NCI-H510A (cell line): ENCODE measurements at regions not wholly inside any gene's neighbourhood (a gene's known extent, or its start where the extent isn't known, plus 50 kb on each side); places are given as distances from the start of the nearest gene placed in this dataset.

Source experiments
- DNase-seq: peaks from one replicate; lab custom pipeline; 2025; lab: John Stamatoyannopoulos, UW

DNA sequence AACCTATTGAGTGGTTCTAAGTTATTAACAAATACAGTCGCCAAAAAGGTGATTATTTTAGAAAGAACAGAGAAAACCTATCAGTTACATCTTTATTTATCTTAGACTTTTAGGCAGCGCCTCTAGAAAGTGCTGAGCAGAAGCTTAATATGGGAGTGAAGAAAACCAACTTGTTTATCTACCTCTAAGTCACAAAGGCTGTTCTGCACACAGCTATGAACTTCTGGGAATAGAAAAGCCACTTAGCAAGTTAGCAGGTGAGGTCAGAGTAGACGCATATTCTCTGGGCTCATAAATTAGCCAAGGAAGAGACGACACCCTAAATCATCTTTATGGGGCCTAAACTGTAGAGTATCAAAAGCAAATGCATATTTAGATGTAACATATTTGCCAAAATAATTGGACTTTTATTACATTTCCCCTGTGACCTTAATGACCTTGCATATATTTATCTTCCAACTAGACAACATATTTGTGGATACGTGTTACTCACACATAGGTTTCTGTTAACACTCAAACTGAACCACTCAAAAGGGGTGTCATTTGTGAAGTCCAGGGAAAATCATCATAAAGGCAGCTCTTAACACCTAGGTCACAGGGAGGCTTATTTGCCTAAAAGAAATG, 267.1 kb downstream of the ADGB start:
- no peak for DNase-seq

DNA sequence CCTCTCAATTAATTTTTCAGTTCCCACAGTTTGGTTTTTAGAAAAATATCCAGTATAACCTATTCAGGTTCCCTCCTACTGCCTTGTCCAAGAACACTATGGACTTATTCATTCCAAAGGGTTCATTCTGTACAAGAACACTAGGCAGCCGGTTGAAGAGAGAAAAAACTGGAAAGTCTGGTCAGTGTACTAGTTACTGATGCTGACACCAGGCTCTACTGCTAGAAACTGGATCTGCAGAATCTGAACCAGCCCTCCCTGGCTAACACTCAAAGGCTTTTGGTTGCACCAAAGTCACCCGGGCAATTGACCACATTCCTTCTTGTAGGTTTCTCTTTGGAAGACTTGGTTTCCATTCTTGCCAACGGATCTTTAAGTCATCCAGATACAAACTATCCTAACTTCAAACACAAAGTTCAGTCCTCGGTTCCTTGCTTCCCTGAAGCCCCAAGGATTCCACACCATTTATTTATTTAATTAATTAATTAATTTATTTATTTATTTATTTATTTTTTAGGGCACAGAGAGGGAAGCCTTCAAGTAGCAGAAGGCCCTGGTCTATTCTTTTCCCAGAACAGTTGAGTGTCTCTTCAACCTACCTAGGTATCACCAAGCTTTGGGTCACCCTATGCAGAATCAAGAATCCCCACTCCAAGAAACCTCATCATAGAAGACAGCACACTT, 268.1 kb downstream of the ADGB start:
- DNase-seq = no peak

DNA sequence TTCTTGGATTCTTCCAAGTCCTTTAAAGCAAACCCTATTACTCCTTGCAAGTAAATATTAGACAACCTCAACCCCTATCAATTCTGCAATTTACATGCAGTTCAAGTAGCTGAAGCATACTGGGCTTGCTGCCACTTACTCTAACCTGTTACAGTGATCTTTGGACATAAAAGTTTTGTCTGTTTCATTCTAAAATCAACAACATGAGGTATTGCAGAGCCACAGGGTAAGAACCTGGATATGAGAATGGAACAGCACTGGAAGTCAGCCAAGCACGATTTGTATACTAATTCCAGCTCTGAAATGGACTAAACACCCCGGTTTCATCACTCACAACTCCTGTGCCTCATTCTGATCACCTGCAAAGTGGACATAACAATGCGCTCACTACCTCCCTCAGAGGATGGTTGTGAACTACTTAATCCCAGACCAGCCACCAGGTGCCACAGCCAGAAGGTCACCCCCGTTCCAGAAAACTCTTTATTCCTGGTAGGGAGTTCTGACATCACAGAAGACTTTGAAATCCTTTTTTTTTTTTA, 270.0 kb downstream of the ADGB start:
- DNase-seq = no peak

DNA sequence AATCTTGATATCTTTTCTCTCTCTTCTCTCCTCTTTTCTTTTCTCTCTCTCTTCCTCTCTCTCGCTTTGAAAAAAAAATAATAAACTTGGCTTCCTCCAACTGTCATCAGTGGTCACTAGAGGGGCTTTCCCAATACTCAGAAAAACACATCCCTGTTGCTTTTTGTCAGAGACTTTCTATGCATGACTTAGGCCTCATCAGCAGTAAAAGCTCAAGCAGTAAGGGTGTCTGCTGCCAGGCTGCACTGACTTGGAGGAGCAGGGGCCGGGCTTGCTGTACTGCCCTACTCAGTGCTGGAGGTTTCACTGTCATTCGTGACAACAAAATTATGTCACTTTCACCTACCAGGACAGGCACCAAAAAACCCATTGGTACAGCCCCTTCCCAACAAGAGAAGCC, 272.0 kb downstream of the ADGB start:
- DNase-seq = no peak

DNA sequence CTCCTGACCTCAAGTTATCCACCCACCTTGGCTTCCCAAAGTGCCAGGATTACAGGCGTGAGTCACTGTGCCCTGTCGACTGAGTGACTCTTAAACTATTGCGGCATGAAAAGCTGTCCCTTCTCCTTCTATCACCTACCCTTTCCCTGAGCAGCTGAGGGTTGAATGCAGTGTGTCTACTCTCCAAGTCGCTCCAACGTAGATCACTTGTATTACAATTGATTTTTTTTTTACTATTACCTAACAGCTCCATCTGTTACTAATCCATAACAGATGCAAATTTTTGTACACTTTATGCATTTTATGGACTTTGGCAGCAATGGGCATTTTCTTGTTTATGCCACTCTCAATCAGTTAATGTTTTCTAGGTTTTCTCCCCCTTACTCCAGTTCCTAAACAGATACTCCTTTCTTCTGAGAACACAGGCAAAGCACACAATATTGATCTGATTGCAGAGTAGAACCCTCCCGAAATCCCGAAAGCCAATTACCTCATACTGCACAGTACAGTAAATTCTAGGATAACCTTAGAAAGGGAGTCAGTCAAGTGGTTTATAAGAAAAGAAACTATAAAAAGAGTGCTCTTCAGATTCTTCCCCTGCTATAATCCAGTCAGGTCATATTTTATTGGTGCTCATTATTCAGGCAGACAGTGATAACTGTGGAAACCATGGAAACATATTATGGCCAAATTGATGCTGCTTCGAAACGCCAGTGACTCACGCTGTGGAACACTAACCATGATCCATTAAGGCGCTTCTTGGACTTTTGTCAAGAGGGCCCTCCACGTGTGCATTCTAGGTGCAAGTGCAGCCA, 273.0 kb downstream of the ADGB start:
- DNase-seq = no peak

DNA sequence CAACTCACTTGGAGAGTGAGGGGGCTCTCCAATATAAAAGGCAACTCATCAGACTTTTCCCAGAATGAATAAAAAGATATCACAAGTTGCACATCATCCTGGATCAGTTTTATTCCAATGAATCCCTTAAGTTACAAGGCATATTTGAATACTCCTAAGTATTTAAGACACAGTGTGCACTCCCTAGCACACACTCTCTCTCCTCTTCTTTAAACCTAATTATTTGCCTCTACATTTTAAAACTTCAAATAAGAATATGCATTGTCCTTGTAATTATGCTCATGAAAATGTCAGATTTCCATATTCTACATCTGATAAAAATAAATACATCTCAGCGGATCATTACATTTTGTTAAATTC, 273.6 kb downstream of the ADGB start:
- DNase-seq = no peak

DNA sequence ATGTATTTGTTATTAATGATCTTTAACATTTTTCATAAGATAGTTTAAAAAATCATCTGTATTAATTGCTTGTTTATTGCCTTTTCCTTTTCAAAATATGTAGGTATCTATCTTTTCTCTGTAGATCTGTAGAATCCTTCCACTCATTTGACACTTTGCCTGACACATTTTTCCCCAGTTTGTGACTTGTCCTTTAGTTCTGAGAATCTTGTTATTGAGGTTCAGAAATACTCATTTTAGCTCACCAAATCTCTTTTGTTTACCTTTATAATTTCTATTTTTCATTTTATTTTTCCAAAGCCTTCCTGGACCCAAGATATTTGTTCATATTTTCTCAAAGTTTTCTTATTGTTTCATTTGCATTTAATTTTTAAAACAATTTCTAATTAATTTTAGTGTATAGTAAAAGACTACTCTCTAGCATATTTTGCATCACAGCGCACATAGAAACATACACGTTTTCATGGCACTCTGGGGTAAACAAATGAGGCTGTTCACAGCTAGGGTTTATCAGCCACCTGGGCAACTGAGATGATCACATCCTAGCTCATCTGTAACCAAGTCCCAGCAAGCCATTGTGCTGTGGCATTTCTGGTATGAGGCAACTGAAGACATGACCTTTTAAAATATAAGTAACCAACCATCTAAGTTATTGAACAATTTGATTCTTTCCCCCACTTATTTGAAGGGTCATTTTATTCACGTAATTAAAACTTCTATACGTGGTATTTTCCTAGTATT, 275.7 kb downstream of the ADGB start:
- no peak for DNase-seq

DNA sequence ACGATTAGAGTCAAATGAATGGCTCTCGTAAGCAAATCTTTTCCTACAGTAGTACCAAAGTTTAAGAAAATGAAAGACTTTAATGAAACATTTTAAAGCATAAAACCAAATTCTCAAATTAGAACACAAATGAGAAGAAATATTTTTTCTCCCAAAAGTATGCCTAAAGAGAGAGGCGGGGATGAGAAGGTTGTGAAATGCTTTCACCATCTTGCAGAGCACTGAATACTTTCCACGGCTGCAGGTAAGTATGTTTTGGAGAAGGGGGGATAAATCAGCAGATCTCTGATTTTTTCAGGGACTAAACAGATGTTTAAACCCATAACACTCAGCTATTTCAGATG, 277.1 kb downstream of the ADGB start:
- no peak for DNase-seq

DNA sequence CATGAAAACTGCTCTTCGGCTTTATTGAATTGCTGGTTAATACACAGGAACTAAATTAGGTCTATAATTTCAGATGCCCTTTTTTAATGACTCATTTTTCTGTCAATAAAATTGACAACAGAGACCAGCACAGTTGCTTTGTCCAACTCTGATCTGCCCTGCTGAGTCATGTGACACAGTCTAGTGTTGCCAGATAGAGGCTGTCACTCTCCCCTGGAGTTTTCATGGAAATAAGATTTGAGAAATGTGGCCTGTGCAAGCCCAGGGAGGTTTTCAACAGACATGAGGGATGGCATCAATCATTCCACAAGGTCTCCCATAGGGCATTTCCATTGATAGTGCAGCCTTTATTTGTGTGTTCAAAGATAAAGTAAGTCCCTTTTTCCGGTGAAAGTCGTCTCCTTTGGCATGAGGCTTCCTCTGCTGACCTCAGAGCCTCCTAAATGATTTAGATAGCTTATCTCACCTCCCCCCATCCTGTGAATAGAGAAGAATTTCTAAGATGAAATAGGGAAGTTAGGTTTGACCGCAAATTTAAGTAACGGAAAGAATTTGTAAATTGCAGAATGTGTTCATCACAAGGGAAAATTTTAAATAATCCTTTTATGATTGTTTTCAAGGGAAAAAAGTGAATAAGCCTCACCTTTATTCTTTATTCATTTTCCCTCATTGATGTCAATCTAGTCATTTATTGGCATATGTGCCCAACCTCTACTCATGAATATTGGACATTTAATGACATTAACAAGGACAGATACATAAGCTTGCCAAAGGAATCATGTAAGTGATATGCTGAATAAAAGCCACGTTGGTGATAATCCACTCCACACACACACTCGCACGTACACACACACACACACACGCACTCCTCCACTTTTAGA, 277.7 kb downstream of the ADGB start:
- no peak for DNase-seq

DNA sequence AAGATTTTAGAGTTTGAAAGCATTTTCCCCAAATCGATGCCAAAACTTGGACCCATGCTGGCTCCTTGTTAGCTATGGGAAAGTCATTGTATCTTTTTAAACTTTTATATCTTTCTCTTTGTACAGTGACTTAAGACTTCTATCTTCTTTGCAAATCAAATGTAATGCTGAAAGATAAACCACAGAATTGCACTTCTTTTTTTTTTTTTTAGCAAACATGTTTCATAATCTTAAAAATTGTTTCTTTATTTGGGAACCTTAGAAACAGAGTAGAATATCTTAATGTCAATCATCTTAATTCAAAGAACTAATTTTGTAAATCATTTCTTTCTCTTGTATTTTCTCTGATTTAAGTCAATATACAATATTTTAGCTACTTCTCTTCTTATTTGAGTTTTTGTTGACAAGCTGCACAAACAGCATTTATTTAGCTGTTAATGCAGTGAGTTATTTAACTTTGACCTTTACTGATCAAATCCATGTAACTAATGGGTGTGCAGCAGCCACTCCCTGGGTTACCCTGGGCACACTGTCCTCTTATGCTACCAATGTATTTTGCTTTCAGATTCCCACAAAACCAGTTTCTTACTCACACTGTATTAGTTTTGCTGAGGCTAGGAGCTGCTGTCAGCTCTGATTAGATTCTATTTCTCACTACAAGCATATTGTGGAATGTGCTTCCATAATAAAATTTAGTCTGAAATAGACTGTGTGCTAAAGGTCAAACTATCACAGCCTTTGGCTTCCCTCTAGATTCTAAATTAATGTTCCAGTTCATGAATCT, 279.6 kb downstream of the ADGB start:
- no peak for DNase-seq

DNA sequence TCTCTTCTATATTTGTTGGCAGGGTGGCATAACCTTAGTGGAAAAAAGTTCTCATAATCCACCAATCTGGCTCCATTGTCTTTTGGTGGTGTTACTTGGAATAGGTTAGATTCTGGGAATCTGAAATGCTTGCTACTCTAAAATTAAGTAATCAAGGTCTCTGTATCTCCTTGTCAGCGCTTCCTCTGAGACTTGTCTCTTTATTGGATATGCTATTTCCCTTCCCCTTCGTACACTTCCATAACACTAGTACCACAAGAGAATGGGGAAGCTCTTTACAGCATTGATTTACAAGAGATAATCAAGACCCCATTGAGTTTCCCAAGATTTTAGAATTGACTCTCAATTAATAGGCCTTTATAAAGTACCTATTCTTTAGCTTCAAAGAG, 280.2 kb downstream of the ADGB start:
- no peak for DNase-seq

DNA sequence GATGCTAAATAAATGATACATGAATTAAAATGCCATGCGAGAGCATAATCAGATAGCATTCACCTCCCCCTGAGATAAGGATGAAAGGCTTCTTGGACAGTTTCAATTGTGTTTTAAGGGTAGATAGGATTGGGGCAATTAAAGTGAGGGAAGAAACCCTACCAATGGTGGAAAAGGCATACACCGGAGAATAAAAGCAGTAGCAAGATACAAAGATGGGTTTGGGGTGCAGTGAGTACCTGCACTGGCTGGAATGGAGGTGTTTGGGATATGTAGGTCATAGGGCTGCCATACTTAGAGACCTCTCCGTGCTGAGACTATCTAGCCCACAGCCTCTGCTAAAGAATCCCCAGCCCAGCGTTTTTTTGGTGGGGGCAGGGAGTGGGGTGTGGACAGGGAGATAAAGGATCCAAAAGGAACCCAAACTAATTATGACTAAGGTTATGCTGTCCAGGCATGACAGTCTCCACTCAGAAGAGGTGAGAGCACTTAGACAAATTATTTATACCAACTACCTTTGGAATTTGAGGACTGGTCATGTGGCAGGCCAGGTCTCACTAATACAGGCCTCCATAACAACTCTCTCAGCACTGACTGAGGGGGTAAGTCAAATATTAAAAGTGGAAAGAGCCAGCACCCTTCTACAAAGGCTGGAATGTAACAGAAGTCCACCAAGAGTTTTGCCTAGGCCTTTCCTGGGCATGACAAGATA, 280.8 kb downstream of the ADGB start:
- DNase-seq = no peak

DNA sequence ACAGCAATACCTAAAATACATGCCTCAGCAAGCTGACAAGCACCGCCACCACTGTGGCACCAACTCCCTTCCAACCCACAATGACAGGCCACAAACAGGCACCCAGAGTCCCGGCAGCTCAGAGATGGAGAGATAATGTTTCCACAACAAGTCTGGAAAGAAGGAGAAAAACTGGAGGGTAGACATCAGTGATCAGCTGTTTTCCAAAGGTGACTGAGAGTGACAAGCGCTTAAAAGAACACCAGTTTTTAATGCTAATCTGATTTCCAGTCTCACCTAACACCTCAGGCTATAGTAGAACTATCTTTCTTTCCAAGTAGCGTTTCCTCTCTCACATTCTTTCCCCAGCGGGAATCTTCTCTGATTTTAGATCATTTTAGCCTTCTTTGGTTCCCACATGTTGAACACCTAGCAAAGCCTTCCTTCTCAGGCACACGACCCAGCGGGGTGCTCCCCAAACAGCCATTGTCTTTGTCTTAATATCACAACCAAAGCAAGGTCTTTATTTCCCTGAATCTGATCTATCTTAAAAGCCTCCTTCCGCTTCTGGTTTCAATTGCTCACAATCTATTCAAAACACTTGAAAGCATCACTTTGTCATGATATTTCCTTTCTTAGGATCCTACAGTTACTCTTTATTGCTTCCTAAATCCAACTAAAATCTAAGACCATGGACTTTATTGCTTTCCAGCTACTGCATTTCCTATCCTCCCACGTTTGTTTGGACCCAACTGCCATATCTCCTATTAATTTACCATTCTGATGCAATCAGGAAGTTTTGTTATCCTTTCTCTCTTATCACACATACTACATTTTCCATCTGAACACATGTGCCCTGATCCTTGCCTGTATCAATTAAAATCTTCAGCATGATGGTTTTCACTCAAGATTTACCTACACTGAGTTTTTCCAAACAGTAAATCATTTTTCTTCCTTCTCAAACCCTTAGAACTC, 282.7 kb downstream of the ADGB start:
- no peak for DNase-seq

DNA sequence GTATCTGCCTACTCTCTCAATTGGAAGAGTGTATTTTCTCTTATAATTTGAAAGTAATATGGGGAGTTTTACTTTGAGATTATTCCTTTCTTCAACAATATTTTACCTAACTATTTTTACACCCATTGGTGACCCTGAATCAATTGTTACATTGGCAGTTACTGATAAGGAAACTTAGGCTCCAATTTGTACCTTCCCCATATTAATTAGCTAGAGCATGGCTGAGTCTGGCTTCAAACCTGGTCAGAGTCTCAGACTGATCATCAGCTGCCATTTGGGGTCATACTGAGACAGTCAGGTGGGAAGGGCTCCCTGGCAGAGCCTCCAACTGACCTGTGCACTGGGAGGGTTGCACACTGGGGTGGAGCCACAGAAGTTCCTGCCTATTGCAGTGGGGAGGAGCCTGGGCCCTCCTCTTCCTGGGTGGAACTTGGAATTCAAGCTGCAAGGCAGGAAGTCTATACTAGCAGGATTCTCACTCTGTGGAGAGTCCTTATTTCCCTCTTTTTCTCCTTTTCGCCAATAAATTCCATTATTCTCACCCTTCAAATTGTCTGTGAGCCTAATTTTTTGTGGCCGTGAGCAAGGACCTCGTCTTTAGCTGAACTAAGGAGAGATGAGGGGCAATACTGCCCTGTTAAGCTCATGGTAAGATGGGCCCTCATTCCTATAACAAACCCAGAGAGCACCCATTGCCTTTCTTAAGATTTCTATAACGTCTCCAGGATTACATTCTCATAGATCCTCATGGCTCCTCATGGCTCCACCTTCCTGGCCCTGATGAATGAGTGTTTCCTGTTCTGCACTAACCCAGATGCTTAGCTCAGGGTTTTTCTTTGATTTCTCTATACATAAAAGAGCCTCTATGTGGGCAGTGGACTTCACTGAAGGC, 285.1 kb downstream of the ADGB start:
- no peak for DNase-seq

DNA sequence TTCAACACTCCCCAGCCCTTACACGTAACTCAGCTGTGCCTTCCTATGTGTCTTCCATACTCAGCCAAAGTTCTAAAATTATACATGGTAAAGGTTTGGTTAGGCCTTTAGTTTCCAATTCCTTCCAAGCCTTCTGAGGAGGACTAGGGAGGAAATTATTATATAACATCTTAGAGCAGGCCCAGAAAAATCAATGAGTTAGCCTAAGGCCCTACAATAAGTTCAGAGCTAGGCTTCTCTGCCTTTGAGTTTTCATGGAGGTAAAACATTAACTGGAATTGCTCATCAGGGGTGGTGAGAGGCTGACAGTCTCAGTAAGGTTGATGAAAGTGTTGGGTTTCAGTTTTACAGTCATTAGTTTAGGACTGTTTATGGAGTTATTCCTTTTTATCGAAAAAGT, 286.0 kb downstream of the ADGB start:
- no peak for DNase-seq

DNA sequence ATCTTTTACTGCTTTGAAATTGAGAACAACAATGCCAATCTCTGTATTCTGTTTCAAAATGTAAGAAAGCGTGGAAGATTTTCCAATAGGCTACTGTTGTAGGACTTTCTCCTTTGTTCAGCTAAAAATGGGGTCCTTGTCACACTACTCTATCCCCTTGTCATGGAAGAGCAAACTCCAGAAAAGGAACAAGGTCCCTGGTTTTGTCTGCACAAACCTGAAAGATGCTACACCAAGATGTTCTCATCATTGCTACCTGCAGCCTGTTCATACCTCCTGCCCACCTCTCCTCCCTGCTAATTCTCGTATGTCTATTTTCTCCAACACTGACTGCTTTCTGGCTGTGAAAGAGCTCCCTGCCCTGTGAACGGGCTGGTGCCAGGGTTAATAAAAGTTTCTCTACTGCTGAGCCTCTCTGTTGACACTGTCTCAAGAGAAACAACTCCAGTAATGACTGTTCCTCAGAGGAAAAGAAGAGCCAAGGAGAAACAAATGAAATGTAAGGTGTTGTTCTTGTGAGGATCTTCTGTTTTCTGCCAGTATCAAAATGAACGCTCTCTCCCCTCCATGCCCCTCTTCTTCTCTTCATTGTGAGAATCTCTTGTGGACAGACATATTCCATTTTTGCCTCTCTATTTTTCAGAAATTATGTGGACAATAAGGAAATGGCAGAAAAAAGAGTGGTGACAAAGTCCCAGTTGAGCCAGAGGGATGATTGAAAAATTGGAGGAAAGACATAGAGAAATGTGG, 287.1 kb downstream of the ADGB start:
- DNase-seq = no peak
